ENCODE measurements at regions not wholly inside any gene's neighbourhood (a gene's known extent, or its start where the extent isn't known, plus 50 kb on each side); places are given as distances from the start of the nearest gene placed in this dataset.

- Histone ChIP-seq H3K9ac (ENCODE audit: low read depth in 1 of 2, low read length in 2 of 2) (no peak overlapping the region), H3K36me3 (ENCODE audit: control insufficient read depth in 4 of 4, insufficient read depth in 3 of 4, low read depth in 1 of 4, low read length in 3 of 4) (no peaks in the 10 kb centered on the region), H3K4me1 (ENCODE audit: control insufficient read depth in 4 of 4, insufficient read depth in 4 of 4, low read length in 3 of 4) (peaks cover 0 to 8% (median 7%) of the 10 kb centered on the region in 4 donors), H3K4me3 (ENCODE audit: low read depth in 1 of 3, low read length in 3 of 3) (no peak overlapping the region), H3K9me3 (ENCODE audit: control insufficient read depth in 4 of 4, low read length in 3 of 4) (peaks cover 0 to under 1% (median under 1%) of the 10 kb centered on the region in 4 donors), H3K27me3 (ENCODE audit: control insufficient read depth in 4 of 4, insufficient read depth in 4 of 4, low read length in 3 of 4) (no peaks in the 10 kb centered on the region), H3K27ac (ENCODE audit: low read depth in 1 of 2, low read length in 2 of 2) (no peak overlapping the region)
- TF ChIP-seq NR2F2 (IDR thresholded peaks at IDR 0.05) (no peak), GABPA (IDR thresholded peaks at IDR 0.05 in 1 of 2, conservative IDR thresholded peaks at IDR 0.05 in 1 of 2) (no peak), HNF4G (IDR thresholded peaks at IDR 0.05) (no peak), EGR1 (IDR thresholded peaks at IDR 0.05; ENCODE audit: low read depth in 2 of 2) (no peak), HNF4A (conservative IDR thresholded peaks at IDR 0.05) (no peak), FOXA2 (IDR thresholded peaks at IDR 0.05) (no peak), YY1 (IDR thresholded peaks at IDR 0.05) (no peak), TAF1 (conservative IDR thresholded peaks at IDR 0.05) (no peak), RXRA (IDR thresholded peaks at IDR 0.05) (no peak), SP1 (IDR thresholded peaks at IDR 0.05) (no peak), ATF3 (IDR thresholded peaks at IDR 0.05) (no peak), ZBTB33 (IDR thresholded peaks at IDR 0.05) (no peak)
- DNase-seq (ENCODE audit: low spot score), result no peak
- WGBS, result 79% methylated on average over 5 of the region's 5 CpGs
Measured at GRCh38 chr3:160047876-160048275, 59.2 kb downstream of the IL12A start.

GRCh38 chr3:160049038-160049437 is 60.4 kb downstream of the IL12A start:
- H3K9ac ChIP-seq (ENCODE audit: low read depth in 1 of 2, low read length in 2 of 2), result no peak overlapping the region
- H3K9me3 ChIP-seq (ENCODE audit: control insufficient read depth in 4 of 4, low read length in 3 of 4), result no peaks in the 10 kb centered on the region
- TF ChIP-seq FOXA1 (IDR thresholded peaks at IDR 0.05) (no peak), NR2F2 (IDR thresholded peaks at IDR 0.05) (no peak), HNF4A (conservative IDR thresholded peaks at IDR 0.05) (no peak), ZBTB33 (IDR thresholded peaks at IDR 0.05) (no peak), FOXA2 (IDR thresholded peaks at IDR 0.05) (no peak), ATF3 (IDR thresholded peaks at IDR 0.05) (no peak), CTCF (IDR thresholded peaks at IDR 0.05; ENCODE audit: low read depth, low read length, missing input control) (no peak), GABPA (IDR thresholded peaks at IDR 0.05 in 1 of 2, conservative IDR thresholded peaks at IDR 0.05 in 1 of 2) (no peak), EGR1 (IDR thresholded peaks at IDR 0.05; ENCODE audit: low read depth in 2 of 2) (no peak), RXRA (IDR thresholded peaks at IDR 0.05) (no peak)
- 96% methylated on average over 2 of the region's 2 CpGs for WGBS
- H3K36me3 ChIP-seq (ENCODE audit: control insufficient read depth in 4 of 4, insufficient read depth in 3 of 4, low read depth in 1 of 4, low read length in 3 of 4), result no peaks in the 10 kb centered on the region
- H3K27ac ChIP-seq (ENCODE audit: low read depth in 1 of 2, low read length in 2 of 2), result no peak overlapping the region
- DNase-seq (ENCODE audit: low spot score), result no peak
- no peaks in the 10 kb centered on the region for H3K27me3 ChIP-seq (ENCODE audit: control insufficient read depth in 4 of 4, insufficient read depth in 4 of 4, low read length in 3 of 4)
- H3K4me1 ChIP-seq (ENCODE audit: control insufficient read depth in 4 of 4, insufficient read depth in 4 of 4, low read length in 3 of 4), result peaks cover 0 to 11% (median 8%) of the 10 kb centered on the region in 4 donors
- no peak overlapping the region for H3K4me3 ChIP-seq (ENCODE audit: low read depth in 1 of 3, low read length in 3 of 3)

Data from liver (tissue), 8 donors.